ENCODE measurements at regions not wholly inside any gene's neighbourhood (a gene's known extent, or its start where the extent isn't known, plus 50 kb on each side); places are given as distances from the start of the nearest gene placed in this dataset.

- no peak for TF ChIP-seq CTCF (IDR thresholded peaks at IDR 0.05 in 4 of 5, conservative IDR thresholded peaks at IDR 0.05 in 1 of 5)
- TF ChIP-seq POLR2A (IDR thresholded peaks at IDR 0.05): no peak
Observed at GRCh38 chr9:79220666-79221065, 351.1 kb upstream of the TLE4 start.

All from gastrocnemius medialis (tissue), 4 donors.